ENCODE measurements at regions not wholly inside any gene's neighbourhood (a gene's known extent, or its start where the extent isn't known, plus 50 kb on each side); places are given as distances from the start of the nearest gene placed in this dataset.

DNA sequence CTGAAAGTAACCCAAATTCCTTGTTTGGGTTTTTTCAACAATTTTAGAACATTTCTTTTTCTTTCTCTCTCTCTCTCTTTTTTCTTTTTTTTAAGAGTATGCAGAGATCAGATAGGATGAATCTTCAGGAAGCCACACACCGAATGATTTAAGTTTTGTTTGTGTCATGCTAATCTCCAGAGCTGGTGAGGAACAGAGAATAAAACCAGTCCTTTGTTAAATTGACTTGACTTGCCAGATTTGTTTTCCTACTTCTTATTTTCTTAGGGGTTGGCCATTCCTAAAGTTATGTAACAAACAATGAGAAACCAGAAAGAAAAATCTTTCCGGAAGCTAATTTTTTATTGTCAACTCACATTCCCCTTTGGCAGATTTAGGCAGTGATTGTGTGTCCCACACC lies 1669.3 kb upstream of the CDH6 start:
- no peak overlapping the region for H2BK15ac ChIP-seq (ENCODE audit: low read depth, low read length)
- H3K4me2 ChIP-seq (ENCODE audit: insufficient read depth, insufficient read length, low read length): peak overlapping the region; percentile 16
- peak overlapping the region; percentile 73 to 95 (median 90); a peak in 6 of 7 replicates for H3K27ac Mint-ChIP-seq
- no peaks in the 10 kb centered on the region for H4K20me1 ChIP-seq (ENCODE audit: control insufficient read depth, insufficient read depth, insufficient read length)
- no peaks in the 10 kb centered on the region for H3K27me3 ChIP-seq (ENCODE audit: insufficient read depth, low read length)
- peaks cover 10 to 14% of the 10 kb centered on the region in 2 experiments for H3K4me1 Mint-ChIP-seq
- peak overlapping the region; percentile 78 for H3K27ac ChIP-seq (ENCODE audit: insufficient read length, low read depth, low read length)
- no peaks in the 10 kb centered on the region for H3K79me2 ChIP-seq (ENCODE audit: insufficient read depth, low read length)
- H3K56ac ChIP-seq (ENCODE audit: insufficient read length, low read depth, low read length): no peak overlapping the region
- no peaks in the 10 kb centered on the region for H3K4me1 ChIP-seq (ENCODE audit: insufficient read depth, low read length)
- no peaks in the 10 kb centered on the region for H3K27me3 Mint-ChIP-seq (ENCODE audit: low read depth)
- H2AK5ac ChIP-seq (ENCODE audit: insufficient read length, low read length): no peak overlapping the region
- peaks cover 0 to 6% of the 10 kb centered on the region in 2 experiments; a peak in 4 of 5 replicates for H3K9me3 Mint-ChIP-seq
- no peak overlapping the region for H3K14ac ChIP-seq (ENCODE audit: insufficient read depth, low read length)
- H3K4me3 Mint-ChIP-seq: no peak overlapping the region
- no peak overlapping the region for H4K91ac ChIP-seq (ENCODE audit: insufficient read length, low read depth, low read length)
- H3K9me3 ChIP-seq (ENCODE audit: control insufficient read depth, low read depth, low read length): no peaks in the 10 kb centered on the region
- H2BK5ac ChIP-seq (ENCODE audit: insufficient read length, low read length): no peak overlapping the region
- H4K5ac ChIP-seq (ENCODE audit: insufficient read length, low read depth, low read length): no peak overlapping the region
- H3K23me2 ChIP-seq (ENCODE audit: insufficient read length, low read depth, low read length, poor library complexity, severe bottlenecking): no peaks in the 10 kb centered on the region
- no peak overlapping the region for H2BK120ac ChIP-seq (ENCODE audit: low read depth, low read length, poor library complexity, severe bottlenecking)
- H3K23ac ChIP-seq (ENCODE audit: insufficient read length, low read depth, low read length): no peak overlapping the region
- H3T11ph ChIP-seq (ENCODE audit: low read length): no peak overlapping the region
- no peak overlapping the region for H4K8ac ChIP-seq (replicated peaks; ENCODE audit: insufficient read length, low read depth, low read length)
- H2AFZ ChIP-seq (ENCODE audit: low read length): no peak overlapping the region
- no peak for TF ChIP-seq CTCF (conservative IDR thresholded peaks at IDR 0.05)
- no peak for DNase-seq
- H2BK20ac ChIP-seq (ENCODE audit: low read depth, low read length, poor library complexity, severe bottlenecking): no peak overlapping the region
- no peak overlapping the region for H3K4ac ChIP-seq (ENCODE audit: low read depth, low read length)
- no CpG with 5 or more reads among the region's 2 CpGs for WGBS (ENCODE audit: extremely low coverage, insufficient read length, low lambda C conversion rate)
- no peak overlapping the region for H3K18ac ChIP-seq (ENCODE audit: insufficient read length, low read depth, low read length)
- H3K9ac ChIP-seq (ENCODE audit: extremely low read depth, insufficient read length, low read length): no peak overlapping the region
- H3K79me1 ChIP-seq (ENCODE audit: insufficient read depth, low read depth, low read length, poor library complexity, severe bottlenecking): no peaks in the 10 kb centered on the region
- H2BK12ac ChIP-seq (ENCODE audit: insufficient read length, low read depth, low read length): no peak overlapping the region
- H3K36me3 Mint-ChIP-seq (ENCODE audit: insufficient read depth in 1 of 3, low read depth in 3 of 3): peaks cover 0 to 1% (median 0%) of the 10 kb centered on the region in 3 experiments; a peak in 1 of 7 replicates

Data from H9 (cell line).